Keratinocyte (primary cell): ENCODE measurements at regions not wholly inside any gene's neighbourhood (a gene's known extent, or its start where the extent isn't known, plus 50 kb on each side); places are given as distances from the start of the nearest gene placed in this dataset.

ENCODE experiments used
- DNase-seq: peaks from one replicate; pipeline ENCODE4 v3.0.0-alpha.2; 2011; ENCODE audit warnings: low read depth, missing footprints, low spot score
- FAIRE-seq: peaks from 2 replicates; lab custom pipeline; 2011; peaks lifted over from hg19 to GRCh38; lab: Jason Lieb, UNC
- H2AFZ ChIP-seq: 2 replicates; pipeline ENCODE4 v1.6.0; 2012; ENCODE audit warnings: low read length, control low read depth, inconsistent platforms; ENCODE audit not compliant: control insufficient read depth
- H3K27ac ChIP-seq: 2 replicates; pipeline ENCODE4 v1.5.1; 2011; ENCODE audit warnings: low read length; ENCODE audit not compliant: control insufficient read depth, insufficient read depth
- H3K27me3 ChIP-seq: 3 replicates; pipeline ENCODE4 v1.6.0; 2011; ENCODE audit warnings: low read length; ENCODE audit not compliant: control insufficient read depth, insufficient read depth; ENCODE audit errors: extremely low read depth
- H3K36me3 ChIP-seq, 2 experiments: 2 replicates in 1 of 2; 3 replicates in 1 of 2; pipeline ENCODE4 v1.5.1; 2011; ENCODE audit warnings: low read length in 2 of 2, mild to moderate bottlenecking in 1 of 2; ENCODE audit not compliant: control insufficient read depth in 2 of 2, insufficient read depth in 2 of 2; ENCODE audit errors: extremely low read depth in 1 of 2
- H3K4me1 ChIP-seq: 3 replicates; pipeline ENCODE4 v1.5.1; 2011; ENCODE audit warnings: low read length; ENCODE audit not compliant: control insufficient read depth, insufficient read depth; ENCODE audit errors: extremely low read depth
- H3K4me2 ChIP-seq: 3 replicates; pipeline ENCODE4 v1.6.0; 2011; ENCODE audit warnings: low read depth, low read length; ENCODE audit not compliant: control insufficient read depth, insufficient read depth; ENCODE audit errors: extremely low read depth
- H3K4me3 ChIP-seq, 3 experiments: fragments of 200-600 bp in 1 of 3; sonication (generic) in 1 of 3; 2 replicates in 2 of 3; 3 replicates in 1 of 3; pipeline ENCODE4 v1.5.1; 2011 to 2016; ENCODE audit warnings: low read length in 3 of 3, mild to moderate bottlenecking in 3 of 3, control low read depth in 2 of 3, inconsistent platforms in 1 of 3, low read depth in 1 of 3, mixed read lengths in 1 of 3, mixed run types in 1 of 3, moderate library complexity in 1 of 3; ENCODE audit not compliant: control insufficient read depth in 2 of 3, insufficient read depth in 2 of 3; ENCODE audit errors: extremely low read depth in 1 of 3
- H3K79me2 ChIP-seq: 2 replicates; pipeline ENCODE4 v1.6.0; 2012; ENCODE audit warnings: low read length; ENCODE audit not compliant: control insufficient read depth, insufficient read depth
- H3K9ac ChIP-seq: 3 replicates; pipeline ENCODE4 v1.6.0; 2011; ENCODE audit warnings: low read length; ENCODE audit not compliant: control insufficient read depth, insufficient read depth; ENCODE audit errors: extremely low read depth
- H3K9me1 ChIP-seq: 3 replicates; pipeline ENCODE4 v1.6.0; 2011; ENCODE audit warnings: low read length; ENCODE audit not compliant: control insufficient read depth, insufficient read depth; ENCODE audit errors: extremely low read depth
- H3K9me3 ChIP-seq: 2 replicates; pipeline ENCODE4 v1.5.1; 2012; ENCODE audit warnings: low read depth, low read length; ENCODE audit not compliant: control insufficient read depth
- H4K20me1 ChIP-seq: 3 replicates; pipeline ENCODE4 v1.6.0; 2011; ENCODE audit warnings: low read length; ENCODE audit not compliant: control insufficient read depth, insufficient read depth; ENCODE audit errors: extremely low read depth
- CTCF ChIP-seq, 3 experiments: IDR thresholded peaks in 1 of 3; conservative IDR thresholded peaks in 1 of 3; optimal IDR thresholded peaks in 1 of 3; 2 replicates in 2 of 3; 3 replicates in 1 of 3; pipeline versions ENCODE3 to v1.5.1; 2011; ENCODE audit warnings: low read length in 3 of 3, mild to moderate bottlenecking in 3 of 3, moderate library complexity in 2 of 3, control low read depth in 1 of 3, inconsistent platforms in 1 of 3; ENCODE audit not compliant: insufficient read depth in 2 of 3; ENCODE audit errors: extremely low read depth in 1 of 3
- EZH2 ChIP-seq: IDR thresholded peaks from one replicate; pipeline ENCODE4 v1.6.1; 2012; ENCODE audit warnings: inconsistent platforms, mild to moderate bottlenecking, low read length, moderate library complexity
- dilution Hi-C: fragments of 300-500 bp; cut with MboI; formaldehyde crosslinking; loops from one replicate; pipeline ENCODE4 v1.7.0; 2020; ENCODE audit warnings: low sequenced_read_pairs; ENCODE audit not compliant: extremely low pct_ligation_motif_present

- H3K27ac ChIP-seq: no peak overlapping the region
- no peaks in the 10 kb centered on the region for H3K27me3 ChIP-seq
- no peaks in the 10 kb centered on the region for H4K20me1 ChIP-seq
- H3K4me3 ChIP-seq: no peak overlapping the region
- H3K9me1 ChIP-seq: no peaks in the 10 kb centered on the region
- TF ChIP-seq EZH2 (no peak), CTCF (optimal IDR thresholded peaks at IDR 0.05 in 1 of 3, IDR thresholded peaks at IDR 0.05 in 1 of 3, conservative IDR thresholded peaks at IDR 0.05 in 1 of 3; ENCODE audit: extremely low read depth in 1 of 3, insufficient read depth in 2 of 3, low read length in 3 of 3) (no peak)
- no peak overlapping the region for H3K4me2 ChIP-seq
- H2AFZ ChIP-seq: no peak overlapping the region
- no peaks in the 10 kb centered on the region for H3K9me3 ChIP-seq
- dilution Hi-C loops: loop anchor here (25.0 kb wide), 1 partner anchor 345 kb away; no protein-coding TSS in a partner anchor
- no peaks in the 10 kb centered on the region for H3K4me1 ChIP-seq
- H3K79me2 ChIP-seq: no peaks in the 10 kb centered on the region
- FAIRE-seq (no peak), DNase-seq (no peak)
- H3K9ac ChIP-seq: no peak overlapping the region
- H3K36me3 ChIP-seq: no peaks in the 10 kb centered on the region
Observed at GRCh38 chr4:181166742-181167399, 1076.3 kb upstream of the TENM3 start.

GRCh38 chr4:181168011-181168805 is 1075.0 kb upstream of the TENM3 start:
- Histone ChIP-seq H3K27ac (no peak overlapping the region), H3K4me1 (no peaks in the 10 kb centered on the region), H3K9me3 (no peaks in the 10 kb centered on the region), H3K4me3 (no peak overlapping the region), H3K9ac (no peak overlapping the region), H3K79me2 (no peaks in the 10 kb centered on the region), H2AFZ (no peak overlapping the region), H4K20me1 (no peaks in the 10 kb centered on the region), H3K9me1 (no peaks in the 10 kb centered on the region), H3K36me3 (no peaks in the 10 kb centered on the region), H3K27me3 (no peaks in the 10 kb centered on the region), H3K4me2 (no peak overlapping the region)
- dilution Hi-C loops: loop anchor here (25.0 kb wide), 1 partner anchor 344 kb away; no protein-coding TSS in a partner anchor
- TF ChIP-seq EZH2 (no peak), CTCF (optimal IDR thresholded peaks at IDR 0.05 in 1 of 3, IDR thresholded peaks at IDR 0.05 in 1 of 3, conservative IDR thresholded peaks at IDR 0.05 in 1 of 3; ENCODE audit: extremely low read depth in 1 of 3, insufficient read depth in 2 of 3, low read length in 3 of 3) (no peak)
- FAIRE-seq (no peak), DNase-seq (no peak)
